ENCODE measurements at regions not wholly inside any gene's neighbourhood (a gene's known extent, or its start where the extent isn't known, plus 50 kb on each side); places are given as distances from the start of the nearest gene placed in this dataset.

DNA sequence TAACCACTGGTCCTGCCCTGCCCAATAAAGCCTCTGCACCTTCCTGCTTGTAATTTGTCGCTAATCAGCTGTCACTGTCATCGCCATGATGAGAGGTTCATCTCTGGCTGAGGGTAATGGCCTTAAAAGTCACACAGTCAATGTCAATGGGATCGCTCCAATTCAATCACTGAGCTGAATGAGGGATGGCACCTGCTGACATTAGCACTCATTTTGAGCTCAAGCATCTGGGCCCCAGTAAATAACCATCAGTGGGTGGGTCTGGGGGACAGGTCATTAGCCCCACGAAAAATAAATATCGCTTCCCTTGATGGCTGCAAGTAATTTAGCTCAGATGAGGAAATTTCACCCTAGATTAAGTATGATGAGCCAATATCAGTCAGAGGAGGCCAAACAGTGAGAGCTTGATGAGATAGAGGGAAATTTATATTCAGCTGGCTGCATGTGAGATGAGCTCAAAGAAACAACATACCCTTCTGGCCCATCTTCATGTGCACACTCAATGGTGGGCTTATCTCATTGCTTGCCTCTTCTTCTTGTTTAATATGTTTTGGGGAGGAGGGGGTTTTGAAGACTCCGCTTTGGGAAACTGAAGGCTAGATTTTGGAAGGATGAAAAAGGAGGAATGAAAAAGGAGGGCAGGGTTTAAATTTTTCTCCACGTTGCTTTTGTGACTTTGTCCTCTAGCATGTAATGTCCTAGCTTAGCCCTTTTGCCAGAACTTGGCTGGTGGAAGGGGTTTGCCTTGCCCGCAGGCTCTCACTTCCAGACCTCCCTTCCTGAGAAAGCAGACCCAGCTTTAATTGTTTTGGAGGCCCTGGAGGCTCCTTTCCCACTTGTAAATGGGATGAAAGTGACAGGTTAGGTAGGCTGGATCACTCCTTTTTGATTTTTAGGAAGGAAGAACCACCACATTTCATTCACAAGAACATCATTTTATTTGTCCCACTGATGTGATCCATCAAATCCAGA is 84.8 kb upstream of the PAQR3 start:
- no peak for DNase-seq (ENCODE audit: low spot score)

DNA sequence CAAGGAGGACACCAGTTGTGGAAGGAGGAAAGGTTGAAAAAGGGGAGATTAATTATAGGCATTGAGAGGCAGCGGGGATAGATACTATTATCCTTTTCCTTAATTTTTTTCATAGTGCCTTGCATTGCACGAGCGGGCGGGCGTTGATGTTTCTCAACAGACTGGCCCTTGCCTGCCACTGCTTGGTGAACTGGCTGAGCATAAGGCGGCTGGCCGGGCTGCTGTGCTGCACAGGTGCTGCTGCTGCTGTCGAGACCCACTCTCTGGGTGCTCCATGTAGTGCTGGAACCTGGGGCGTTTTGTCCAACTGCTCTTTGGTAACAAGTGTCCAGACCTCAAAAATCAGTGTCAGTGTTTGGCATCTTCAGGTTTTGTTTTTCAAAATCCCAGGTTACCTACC is 83.3 kb upstream of the PAQR3 start:
- DNase-seq (ENCODE audit: low spot score) = no peak

DNA sequence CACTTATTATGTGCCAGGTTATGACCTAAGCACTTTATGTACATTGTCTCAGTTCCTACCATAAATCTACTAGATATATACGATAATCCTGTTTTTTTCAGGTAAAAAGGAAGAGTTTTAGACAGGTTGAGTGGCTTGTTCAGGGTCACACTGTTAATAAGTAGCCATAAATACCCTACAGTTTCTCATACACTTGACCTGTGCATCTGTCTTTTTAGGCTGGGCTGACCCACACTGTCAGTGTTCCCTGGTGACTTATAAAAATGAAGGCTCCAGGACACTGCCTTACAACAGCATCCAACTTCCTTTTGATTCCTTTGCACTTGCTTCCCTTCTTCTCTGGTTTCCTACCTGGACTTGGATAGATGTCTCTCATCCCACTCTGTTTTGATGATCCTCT is 78.2 kb upstream of the PAQR3 start:
- no peak for DNase-seq (ENCODE audit: low spot score)

DNA sequence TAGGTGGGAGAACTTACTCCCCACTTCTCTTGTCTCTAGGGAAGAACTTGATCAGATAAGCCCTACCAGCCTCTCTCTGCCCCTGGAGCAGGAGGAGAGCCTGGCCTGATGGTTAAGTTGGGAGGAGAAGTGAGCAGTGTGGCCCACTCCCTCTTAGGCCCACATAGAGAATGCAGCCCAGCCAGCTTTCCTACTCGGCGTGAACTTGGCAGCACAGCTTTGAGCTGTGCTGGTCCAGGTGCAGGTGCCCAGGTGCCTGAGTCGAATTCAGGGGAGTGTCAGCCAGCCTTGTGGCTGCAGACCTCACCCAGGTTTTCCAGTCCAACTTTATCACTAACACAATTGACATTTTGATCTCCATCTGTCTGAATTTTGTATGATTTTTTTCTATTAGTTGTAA is 77.6 kb upstream of the PAQR3 start:
- no peak for DNase-seq (ENCODE audit: low spot score)

DNA sequence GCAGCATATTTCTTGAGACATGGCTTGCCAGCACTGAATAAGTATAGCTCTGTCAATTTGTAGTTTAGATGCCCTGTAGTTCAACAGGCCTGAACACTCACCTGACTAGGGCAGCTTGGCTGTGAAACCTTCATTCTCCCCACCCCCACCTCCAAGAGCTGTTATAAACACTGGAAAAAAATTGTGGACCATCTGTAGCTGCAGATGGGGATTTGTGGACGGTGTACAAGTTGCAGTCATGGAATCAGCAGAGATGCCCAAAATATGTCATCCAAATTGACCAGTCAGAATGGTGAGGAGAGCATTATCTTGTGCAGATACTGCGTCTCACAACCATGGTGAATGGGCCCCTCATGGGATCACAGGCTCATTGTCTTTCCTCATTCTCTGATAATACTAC is 76.2 kb upstream of the PAQR3 start:
- no peak for DNase-seq (ENCODE audit: low spot score)

DNA sequence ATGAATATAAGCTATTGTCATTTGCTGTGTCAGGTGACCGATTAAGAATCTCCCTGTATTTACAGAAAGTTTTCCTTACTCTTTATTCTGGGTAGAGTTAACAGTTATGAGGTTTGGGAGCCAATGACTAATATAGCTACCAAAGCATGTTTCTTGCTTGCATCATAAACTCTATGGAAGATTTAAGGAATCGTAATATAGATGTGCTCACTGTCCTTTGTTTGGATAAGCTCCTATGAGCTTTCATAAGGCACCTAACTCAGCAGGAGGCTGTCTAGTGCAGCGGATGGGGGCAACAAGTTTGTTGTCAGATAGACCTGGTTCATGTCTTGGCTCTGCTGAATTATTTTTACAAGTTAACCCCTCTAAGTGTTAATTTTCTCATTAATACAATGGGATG is 75.0 kb upstream of the PAQR3 start:
- no peak for DNase-seq (ENCODE audit: low spot score)

DNA sequence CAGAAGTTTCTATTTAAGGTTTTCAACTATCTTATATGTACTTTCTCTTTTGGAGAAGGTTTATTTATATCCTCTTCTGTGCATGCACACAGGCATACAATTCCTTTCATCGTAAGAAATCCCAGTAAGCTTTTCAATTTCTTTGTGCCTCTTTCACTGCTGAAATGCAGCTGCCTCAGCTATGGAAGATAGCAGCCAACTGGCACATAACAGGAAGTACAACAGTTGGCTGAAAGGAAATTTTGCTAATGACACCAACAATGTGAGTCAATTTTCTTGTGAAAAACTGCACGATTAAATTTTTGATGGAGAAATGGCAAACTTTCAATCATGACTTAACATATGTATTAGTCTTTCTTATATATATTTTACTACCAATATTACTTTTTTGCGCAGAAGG is 74.5 kb upstream of the PAQR3 start:
- DNase-seq (ENCODE audit: low spot score) = no peak

DNA sequence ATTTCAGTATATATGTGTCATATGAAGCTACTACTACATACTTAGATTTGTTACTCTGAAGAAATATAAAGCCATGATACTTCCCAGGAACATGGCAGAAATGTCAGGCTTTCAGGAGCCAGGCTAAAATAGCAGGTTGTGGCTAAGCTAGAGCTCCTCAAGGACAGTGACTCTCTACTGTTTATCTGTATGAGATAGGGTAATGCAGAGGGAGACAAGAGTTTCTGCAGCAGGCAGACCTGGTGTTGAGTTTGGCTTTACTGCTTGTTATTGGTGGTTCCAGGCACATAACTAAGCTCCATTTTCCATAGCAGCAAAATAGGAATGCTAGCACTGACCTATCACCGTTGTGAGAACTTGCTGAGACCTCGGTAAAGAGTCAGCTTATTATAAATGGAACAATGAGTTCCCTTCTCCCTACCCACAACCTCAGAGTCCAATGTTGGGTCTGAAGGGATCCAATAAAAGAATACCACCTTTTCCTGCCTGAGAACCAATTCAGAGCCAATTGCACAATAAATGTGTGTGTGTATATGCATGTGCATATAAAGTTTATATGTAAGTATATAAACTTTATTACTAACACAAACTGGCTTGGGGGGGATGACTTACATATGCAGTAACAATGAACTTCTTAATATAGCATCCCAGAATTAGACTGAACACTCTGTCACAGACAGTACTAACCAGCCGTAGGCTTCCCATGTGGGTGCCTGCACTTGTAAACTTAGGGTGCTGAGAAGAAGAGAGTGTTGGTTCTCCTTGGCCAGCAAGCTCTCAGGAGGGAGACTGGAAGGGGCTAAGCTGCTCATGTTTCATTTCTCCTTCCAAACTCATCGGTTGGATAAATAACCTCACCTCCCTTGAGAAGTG is 51.9 kb upstream of the PAQR3 start:
- DNase-seq (ENCODE audit: low spot score) = no peak

DNA sequence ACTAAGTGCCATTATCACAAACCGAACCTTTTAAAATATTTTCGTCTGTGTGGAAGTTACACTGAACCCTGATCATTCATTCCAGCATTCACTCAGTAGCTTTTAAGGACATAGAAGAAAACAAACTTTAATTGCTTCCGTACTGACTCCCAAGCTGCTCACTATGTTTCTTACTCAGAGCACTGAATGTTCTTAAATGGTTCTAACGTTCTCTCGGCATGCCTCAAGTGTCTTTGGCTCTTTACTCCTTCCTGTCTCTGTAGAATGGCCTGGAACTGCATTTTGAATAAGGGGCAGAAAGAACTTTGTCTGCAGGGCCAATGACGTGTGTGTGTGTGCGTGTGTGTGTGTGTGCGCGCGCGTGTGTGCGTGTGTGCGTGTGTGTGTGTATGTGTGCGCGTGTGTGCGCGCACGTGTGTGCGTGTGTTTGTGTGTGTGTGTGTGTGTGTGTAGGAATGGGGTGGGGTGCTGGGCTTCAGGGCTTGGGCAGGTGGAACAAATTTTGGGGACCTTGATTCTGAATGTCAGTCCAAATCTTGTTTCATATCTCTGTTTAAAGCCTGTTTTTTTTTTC is 50.5 kb upstream of the PAQR3 start:
- no peak for DNase-seq (ENCODE audit: low spot score)

Measured in Ammon's horn (tissue), 1 donor.